Lung (tissue), 11 donors: ENCODE measurements at regions not wholly inside any gene's neighbourhood (a gene's known extent, or its start where the extent isn't known, plus 50 kb on each side); places are given as distances from the start of the nearest gene placed in this dataset.

Source experiments
- ATAC-seq: fragments of 200-7000 bp; cut with Tn5 transposase; one replicate; pipeline ENCODE4 v1.9.1; 2020; ENCODE audit warnings: moderate number of reproducible peaks; ENCODE audit not compliant: insufficient read depth, low FRiP score
- DNase-seq, 3 donors: peaks; one replicate each; pipeline ENCODE4 v3.0.0-alpha.2; 2013 to 2017
- H3K27ac ChIP-seq, 2 donors: one replicate each; pipeline ENCODE4 v1.5.1; 2013; ENCODE audit warnings: mild to moderate bottlenecking in 2 of 2, moderate library complexity in 2 of 2, control low read depth in 1 of 2, inconsistent platforms in 1 of 2, low read depth in 1 of 2, low read length in 1 of 2
- H3K27me3 ChIP-seq, 3 donors: one replicate each; pipeline ENCODE4 v1.5.1; 2013; ENCODE audit warnings: low read length in 2 of 3; ENCODE audit not compliant: control insufficient read depth in 3 of 3, insufficient read depth in 3 of 3
- H3K36me3 ChIP-seq, 4 donors: one replicate each; pipeline ENCODE4 v1.5.1; 2013; ENCODE audit warnings: low read length in 4 of 4, mild to moderate bottlenecking in 1 of 4, moderate library complexity in 1 of 4; ENCODE audit not compliant: control insufficient read depth in 4 of 4, insufficient read depth in 4 of 4
- H3K4me1 ChIP-seq, 5 donors: one replicate each; pipeline ENCODE4 v1.5.1; 2013; ENCODE audit warnings: low read length in 5 of 5, mild to moderate bottlenecking in 2 of 5, moderate library complexity in 1 of 5; ENCODE audit not compliant: control insufficient read depth in 5 of 5, insufficient read depth in 5 of 5
- H3K4me3 ChIP-seq: one replicate; pipeline ENCODE4 v1.5.1; 2013; ENCODE audit warnings: mild to moderate bottlenecking, control low read depth, moderate library complexity
- H3K9ac ChIP-seq, 2 donors: one replicate each; pipeline ENCODE4 v1.5.1; 2013; ENCODE audit warnings: low read length in 2 of 2, control low read depth in 1 of 2; ENCODE audit not compliant: insufficient read depth in 1 of 2
- H3K9me3 ChIP-seq, 4 donors: one replicate each; pipeline ENCODE4 v1.5.1; 2013; ENCODE audit warnings: low read length in 3 of 4, mild to moderate bottlenecking in 1 of 4, moderate library complexity in 1 of 4; ENCODE audit not compliant: control insufficient read depth in 4 of 4, insufficient read depth in 3 of 4
- WGBS, 2 donors: extraction: QIAGEN DNeasy Blood & Tissue Kit; methylation state at CpG; one replicate each; pipeline ENCODE4 v1.1.7; 2013; 5-methylcytosine and 5-hydroxymethylcytosine counted together
- TF ChIP-seq, protein P1 (sequence below): IDR thresholded peaks from 2 replicates; pipeline ENCODE4 v1.5.1; 2012; ENCODE audit warnings: mild to moderate bottlenecking; ENCODE audit errors: control extremely low read depth, extremely low read depth
- donor health status: control.
- donor health status: control.
- donor health status: Bipolar disorder and iron deficiency.
- donor health status: healthy.
- donor health status: DM: yes; HTN: yes; CAD: no.

GRCh38 chr7:132705146-132705545 is 128.9 kb upstream of the PLXNA4 start:
- Histone ChIP-seq H3K9me3 (no peaks in the 10 kb centered on the region), H3K27me3 (no peaks in the 10 kb centered on the region), H3K4me1 (no peaks in the 10 kb centered on the region), H3K27ac (no peak overlapping the region), H3K36me3 (no peaks in the 10 kb centered on the region), H3K4me3 (no peak overlapping the region), H3K9ac (no peak overlapping the region)
- WGBS, 2 donors, result 39 to 42% methylated on average over 5 of the region's 5 CpGs
- TF ChIP-seq, protein P1, sequence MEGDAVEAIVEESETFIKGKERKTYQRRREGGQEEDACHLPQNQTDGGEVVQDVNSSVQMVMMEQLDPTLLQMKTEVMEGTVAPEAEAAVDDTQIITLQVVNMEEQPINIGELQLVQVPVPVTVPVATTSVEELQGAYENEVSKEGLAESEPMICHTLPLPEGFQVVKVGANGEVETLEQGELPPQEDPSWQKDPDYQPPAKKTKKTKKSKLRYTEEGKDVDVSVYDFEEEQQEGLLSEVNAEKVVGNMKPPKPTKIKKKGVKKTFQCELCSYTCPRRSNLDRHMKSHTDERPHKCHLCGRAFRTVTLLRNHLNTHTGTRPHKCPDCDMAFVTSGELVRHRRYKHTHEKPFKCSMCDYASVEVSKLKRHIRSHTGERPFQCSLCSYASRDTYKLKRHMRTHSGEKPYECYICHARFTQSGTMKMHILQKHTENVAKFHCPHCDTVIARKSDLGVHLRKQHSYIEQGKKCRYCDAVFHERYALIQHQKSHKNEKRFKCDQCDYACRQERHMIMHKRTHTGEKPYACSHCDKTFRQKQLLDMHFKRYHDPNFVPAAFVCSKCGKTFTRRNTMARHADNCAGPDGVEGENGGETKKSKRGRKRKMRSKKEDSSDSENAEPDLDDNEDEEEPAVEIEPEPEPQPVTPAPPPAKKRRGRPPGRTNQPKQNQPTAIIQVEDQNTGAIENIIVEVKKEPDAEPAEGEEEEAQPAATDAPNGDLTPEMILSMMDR, result no peak
- DNase-seq (no peak), ATAC-seq (no peak)

GRCh38 chr7:132703742-132704141 is 127.5 kb upstream of the PLXNA4 start:
- WGBS, 2 donors, result 92 to 96% methylated on average over 7 of the region's 7 CpGs
- H3K27ac ChIP-seq, result no peak overlapping the region
- no peaks in the 10 kb centered on the region for H3K9me3 ChIP-seq
- TF ChIP-seq, protein P1, result no peak
- ATAC-seq (no peak), DNase-seq (no peak)
- H3K36me3 ChIP-seq, result no peaks in the 10 kb centered on the region
- no peak overlapping the region for H3K4me3 ChIP-seq
- no peak overlapping the region for H3K9ac ChIP-seq
- H3K27me3 ChIP-seq, result no peaks in the 10 kb centered on the region
- no peaks in the 10 kb centered on the region for H3K4me1 ChIP-seq

DNA sequence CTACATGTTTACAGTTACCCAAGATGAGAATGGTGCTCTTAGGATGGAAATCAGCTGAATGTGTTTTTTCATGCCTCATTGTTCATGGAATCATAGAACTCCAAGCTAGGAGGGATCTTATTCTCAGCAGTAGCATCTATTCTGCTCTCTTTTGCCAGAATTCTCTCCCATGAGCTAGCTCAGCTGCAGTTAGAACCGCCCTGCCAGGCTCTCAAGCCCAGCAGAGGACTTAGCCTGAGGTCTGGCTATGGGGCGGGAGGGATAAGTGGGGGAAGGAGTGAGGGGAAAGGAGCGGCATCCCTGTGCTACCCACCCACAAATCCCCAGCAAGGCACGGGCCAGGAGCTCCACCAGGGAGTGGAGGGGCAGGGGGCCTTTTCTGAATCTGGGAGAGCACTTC is 120.7 kb upstream of the PLXNA4 start:
- ATAC-seq (no peak), DNase-seq (peak in 1 of 3 donors; percentile 4)
- no peaks in the 10 kb centered on the region for H3K4me1 ChIP-seq
- H3K4me3 ChIP-seq, result no peak overlapping the region
- H3K9me3 ChIP-seq, result no peaks in the 10 kb centered on the region
- TF ChIP-seq, protein P1, result no peak
- no peak overlapping the region for H3K27ac ChIP-seq
- WGBS, 2 donors, result 44 to 59% methylated on average over 4 of the region's 4 CpGs
- H3K36me3 ChIP-seq, result no peaks in the 10 kb centered on the region
- no peak overlapping the region for H3K9ac ChIP-seq
- no peaks in the 10 kb centered on the region for H3K27me3 ChIP-seq

- ATAC-seq, result no peak
- H3K4me1 ChIP-seq, result no peaks in the 10 kb centered on the region
Measured at GRCh38 chr7:132696332-132696731, 120.1 kb upstream of the PLXNA4 start.

More at GRCh38 chr7:132696332-132696731, 120.1 kb upstream of the PLXNA4 start:
- no peak overlapping the region for H3K9ac ChIP-seq
- no peaks in the 10 kb centered on the region for H3K36me3 ChIP-seq
- H3K27me3 ChIP-seq, result no peaks in the 10 kb centered on the region
- DNase-seq, result no peak
- WGBS, 2 donors, result 80 to 86% methylated on average over 5 of the region's 5 CpGs
- H3K4me3 ChIP-seq, result no peak overlapping the region
- no peak overlapping the region for H3K27ac ChIP-seq
- TF ChIP-seq, protein P1, result no peak
- no peaks in the 10 kb centered on the region for H3K9me3 ChIP-seq
